Hepatocyte (in vitro differentiated cells): ENCODE measurements at regions not wholly inside any gene's neighbourhood (a gene's known extent, or its start where the extent isn't known, plus 50 kb on each side); places are given as distances from the start of the nearest gene placed in this dataset.

ENCODE experiments used
- EZH2 ChIP-seq: fragments of 200-600 bp; sonication (generic); IDR thresholded peaks from 2 replicates; pipeline ENCODE4 v1.6.1; 2016; ENCODE audit warnings: antibody characterized with exemption, mild to moderate bottlenecking, borderline replicate concordance
- TF ChIP-seq, protein P1 (sequence below): fragments of 200-600 bp; sonication (generic); IDR thresholded peaks from 2 replicates; pipeline ENCODE4 v1.5.1; 2016; ENCODE audit warnings: antibody characterized with exemption, mild to moderate bottlenecking; ENCODE audit not compliant: poor library complexity

DNA sequence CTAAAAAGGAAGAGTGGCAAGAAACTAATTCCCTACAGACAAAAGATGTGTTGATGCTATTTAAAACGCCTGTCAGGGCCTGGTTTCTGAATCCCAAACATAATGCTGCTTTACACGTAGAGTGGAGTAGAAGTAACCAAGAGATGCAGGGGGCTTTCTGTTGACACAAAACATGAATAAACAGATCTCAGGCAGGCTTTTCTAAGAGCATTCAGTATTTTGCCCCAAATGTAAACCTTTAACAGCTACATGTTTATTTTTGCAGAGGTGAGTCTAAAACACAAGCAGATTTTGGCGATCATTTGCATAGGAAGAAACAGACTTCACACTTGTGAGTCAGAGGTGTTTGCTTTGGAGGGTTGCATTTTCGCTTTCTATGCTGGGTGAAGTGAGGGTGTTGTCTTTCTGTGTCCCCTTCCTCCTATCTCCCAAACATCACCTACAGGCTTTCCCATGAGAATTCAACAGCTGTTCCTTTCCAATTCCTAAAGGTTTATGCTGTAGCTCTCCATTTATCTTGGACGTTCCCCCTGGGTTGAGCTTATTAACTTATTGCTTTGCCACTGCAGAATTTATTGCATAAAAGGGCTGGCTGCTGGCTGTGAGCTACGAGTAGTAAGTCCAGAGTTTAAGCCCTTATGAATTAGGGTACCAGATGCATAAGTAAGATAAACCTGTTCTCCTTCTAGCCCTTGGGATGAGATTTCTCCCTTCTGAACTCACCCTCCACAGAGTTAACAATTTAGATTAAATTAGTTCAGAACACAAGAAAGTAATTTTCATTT is 156.7 kb downstream of the DIPK2A start:
- TF ChIP-seq, protein P1, sequence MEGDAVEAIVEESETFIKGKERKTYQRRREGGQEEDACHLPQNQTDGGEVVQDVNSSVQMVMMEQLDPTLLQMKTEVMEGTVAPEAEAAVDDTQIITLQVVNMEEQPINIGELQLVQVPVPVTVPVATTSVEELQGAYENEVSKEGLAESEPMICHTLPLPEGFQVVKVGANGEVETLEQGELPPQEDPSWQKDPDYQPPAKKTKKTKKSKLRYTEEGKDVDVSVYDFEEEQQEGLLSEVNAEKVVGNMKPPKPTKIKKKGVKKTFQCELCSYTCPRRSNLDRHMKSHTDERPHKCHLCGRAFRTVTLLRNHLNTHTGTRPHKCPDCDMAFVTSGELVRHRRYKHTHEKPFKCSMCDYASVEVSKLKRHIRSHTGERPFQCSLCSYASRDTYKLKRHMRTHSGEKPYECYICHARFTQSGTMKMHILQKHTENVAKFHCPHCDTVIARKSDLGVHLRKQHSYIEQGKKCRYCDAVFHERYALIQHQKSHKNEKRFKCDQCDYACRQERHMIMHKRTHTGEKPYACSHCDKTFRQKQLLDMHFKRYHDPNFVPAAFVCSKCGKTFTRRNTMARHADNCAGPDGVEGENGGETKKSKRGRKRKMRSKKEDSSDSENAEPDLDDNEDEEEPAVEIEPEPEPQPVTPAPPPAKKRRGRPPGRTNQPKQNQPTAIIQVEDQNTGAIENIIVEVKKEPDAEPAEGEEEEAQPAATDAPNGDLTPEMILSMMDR: no peak
- TF ChIP-seq EZH2: no peak
